ENCODE measurements at regions not wholly inside any gene's neighbourhood (a gene's known extent, or its start where the extent isn't known, plus 50 kb on each side); places are given as distances from the start of the nearest gene placed in this dataset.

- BruUV-seq (replicated peaks) = no TSS peak
- H4K91ac ChIP-seq (ENCODE audit: insufficient read depth, low read depth, low read length) = no peak overlapping the region
- no peaks in the 10 kb centered on the region for H3K9me1 ChIP-seq (ENCODE audit: insufficient read depth, low read length)
- in situ Hi-C loops (cut with MboI; ENCODE audit: low sequenced_read_pairs) (no loop called here), intact Hi-C loops (cut with micrococcal nuclease) (no loop called here), dilution Hi-C loops (cut with HindIII; ENCODE audit: low sequenced_read_pairs, unreplicated experiment) (no loop called here)
- DNase-seq (no peak), ATAC-seq (ENCODE audit: low read depth) (no peak)
- WGBS, 2 experiments (ENCODE audit: extremely low coverage in 2 of 2, insufficient read length in 1 of 2) = 68% methylated on average over 3 of the region's 11 CpGs; no CpG with 5 or more reads in 1 of the 2 experiments
- TF ChIP-seq ELK1 (IDR thresholded peaks at IDR 0.05; ENCODE audit: borderline replicate concordance, low read depth, low read length) (no peak), RAD21 (IDR thresholded peaks at IDR 0.05; ENCODE audit: low read length) (no peak), POLR2A (IDR thresholded peaks at IDR 0.05; ENCODE audit: low read depth, low read length) (no peak), MAZ (IDR thresholded peaks at IDR 0.05; ENCODE audit: borderline replicate concordance, low read depth, low read length) (no peak), CHD1 (IDR thresholded peaks at IDR 0.05; ENCODE audit: low read depth, low read length) (no peak), RFX5 (IDR thresholded peaks at IDR 0.05; ENCODE audit: low read depth, low read length) (no peak), BHLHE40 (IDR thresholded peaks at IDR 0.05; ENCODE audit: low read depth, low read length) (no peak), CTCF (conservative IDR thresholded peaks at IDR 0.05; ENCODE audit: low read depth, low read length) (no peak), SMC3 (IDR thresholded peaks at IDR 0.05; ENCODE audit: low read depth, low read length) (no peak), CEBPB (IDR thresholded peaks at IDR 0.05; ENCODE audit: low read depth, low read length) (no peak), RCOR1 (IDR thresholded peaks at IDR 0.05; ENCODE audit: insufficient replicate concordance, low read length) (no peak), USF2 (IDR thresholded peaks at IDR 0.05; ENCODE audit: low read depth, low read length) (no peak), MAFK (IDR thresholded peaks at IDR 0.05; ENCODE audit: low read depth, low read length) (no peak), FOS (IDR thresholded peaks at IDR 0.05; ENCODE audit: low read depth, low read length) (no peak), NFE2L2 (IDR thresholded peaks at IDR 0.05; ENCODE audit: low read depth, low read length) (no peak), MXI1 (IDR thresholded peaks at IDR 0.05; ENCODE audit: borderline replicate concordance, low read depth, low read length) (no peak)
- H2BK5ac ChIP-seq (ENCODE audit: low read depth, low read length, poor library complexity, severe bottlenecking) = no peak overlapping the region
- CTCF ChIA-PET = no interaction called here
- no peak overlapping the region for H2AK9ac ChIP-seq (replicated peaks; ENCODE audit: low read depth, low read length, poor library complexity)
- H3K23ac ChIP-seq (ENCODE audit: low read depth, low read length) = no peak overlapping the region
- no peaks in the 10 kb centered on the region for H3K36me3 ChIP-seq (ENCODE audit: control insufficient read depth, insufficient read depth, low read length)
- H3K27ac ChIP-seq (ENCODE audit: insufficient read depth, low read length) = no peak overlapping the region
- H3K56ac ChIP-seq (ENCODE audit: extremely low read depth, insufficient read depth, low read length) = no peak overlapping the region
- H3K9me3 ChIP-seq (ENCODE audit: control insufficient read depth, insufficient read depth, low read length) = peaks cover 22% of the 10 kb centered on the region
- no peak overlapping the region for H2AFZ ChIP-seq (replicated peaks; ENCODE audit: low read length, poor library complexity)
- H4K20me1 ChIP-seq (ENCODE audit: insufficient read depth, low read length) = no peaks in the 10 kb centered on the region
- H3K9ac ChIP-seq (ENCODE audit: low read depth, low read length) = no peak overlapping the region
- H3K27me3 ChIP-seq (ENCODE audit: control insufficient read depth, insufficient read depth, low read length) = no peaks in the 10 kb centered on the region
- H3K4ac ChIP-seq (ENCODE audit: low read depth, low read length) = no peak overlapping the region
- no peak overlapping the region for H3K18ac ChIP-seq (ENCODE audit: low read depth, low read length)
- no peaks in the 10 kb centered on the region for H3K79me1 ChIP-seq (ENCODE audit: low read depth in 1 of 2, low read length in 2 of 2)
- no peak overlapping the region for H3K14ac ChIP-seq (replicated peaks; ENCODE audit: low read depth, low read length)
- no peak overlapping the region for H2BK20ac ChIP-seq (ENCODE audit: low read depth, low read length)
- H2BK120ac ChIP-seq (ENCODE audit: low read depth, low read length) = no peak overlapping the region
- no peak overlapping the region for H3K4me2 ChIP-seq (ENCODE audit: low read depth, low read length)
- no peak overlapping the region for H4K8ac ChIP-seq (ENCODE audit: low read depth in 2 of 2, low read length in 2 of 2)
- no peaks in the 10 kb centered on the region for H3K4me1 ChIP-seq (ENCODE audit: control insufficient read depth, insufficient read depth, low read length)
- POLR2A ChIA-PET (ENCODE audit: unreplicated experiment) = no interaction called here
- H4K5ac ChIP-seq (ENCODE audit: low read depth, low read length) = no peak overlapping the region
- H2AK5ac ChIP-seq (ENCODE audit: low read depth, low read length) = no peak overlapping the region
- H3K4me3 ChIP-seq (ENCODE audit: insufficient read depth, low read depth, low read length) = no peak overlapping the region
- no peak overlapping the region for H2BK15ac ChIP-seq (ENCODE audit: low read depth, low read length)
Observed at GRCh38 chr7:155992538-155992937, 180.3 kb upstream of the SHH start.
